SKM-1 (cell line): ENCODE measurements at regions not wholly inside any gene's neighbourhood (a gene's known extent, or its start where the extent isn't known, plus 50 kb on each side); places are given as distances from the start of the nearest gene placed in this dataset.
"Not testable (repeated sequence)": the region's sequence is repeated elsewhere in the genome, so short reads cannot be mapped to it uniquely, and the experiment has no call there.

Experiments used
- DNase-seq: peaks from one replicate; lab custom pipeline; 2025; ENCODE audit not compliant: unreplicated experiment; lab: John Stamatoyannopoulos, UW

DNA sequence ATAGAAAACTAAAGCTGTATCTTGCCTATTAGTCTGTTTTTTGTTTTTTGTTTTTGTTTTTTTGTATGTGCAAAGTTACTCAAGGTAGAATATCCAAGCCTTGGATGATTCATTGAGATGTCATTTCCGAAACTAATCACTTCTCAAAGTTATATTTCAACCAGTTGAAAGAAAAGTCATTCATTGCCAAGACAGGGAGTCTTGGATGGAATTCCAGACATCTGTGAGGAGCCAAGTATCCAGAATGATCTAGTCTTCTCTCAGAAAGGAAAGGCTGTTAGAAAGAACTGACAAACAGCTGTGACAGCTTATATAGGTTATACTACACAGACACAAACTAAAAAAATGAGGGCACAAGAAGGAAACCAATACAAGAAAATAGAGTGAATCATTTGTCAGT lies 141.1 kb upstream of the NDST3 start:
- no peak for DNase-seq

DNA sequence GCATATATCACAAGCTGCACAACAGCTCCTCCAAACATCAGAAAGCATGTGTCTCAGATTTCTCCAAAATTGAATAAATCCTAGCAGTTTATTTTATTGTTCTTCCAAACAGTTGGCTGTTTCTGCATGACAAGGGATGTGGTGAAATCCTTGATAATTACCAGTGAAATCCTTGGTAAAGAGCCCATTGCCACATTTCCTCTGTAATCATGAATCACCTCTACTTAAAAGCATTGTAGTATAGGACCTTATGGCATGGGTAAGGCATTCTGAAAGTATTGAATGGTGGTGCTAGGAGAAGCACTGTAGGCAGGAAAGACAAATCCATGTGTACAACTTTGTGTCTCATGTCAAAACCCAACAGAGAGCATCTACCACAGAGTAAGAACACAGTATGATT lies 135.8 kb upstream of the NDST3 start:
- no peak for DNase-seq

DNA sequence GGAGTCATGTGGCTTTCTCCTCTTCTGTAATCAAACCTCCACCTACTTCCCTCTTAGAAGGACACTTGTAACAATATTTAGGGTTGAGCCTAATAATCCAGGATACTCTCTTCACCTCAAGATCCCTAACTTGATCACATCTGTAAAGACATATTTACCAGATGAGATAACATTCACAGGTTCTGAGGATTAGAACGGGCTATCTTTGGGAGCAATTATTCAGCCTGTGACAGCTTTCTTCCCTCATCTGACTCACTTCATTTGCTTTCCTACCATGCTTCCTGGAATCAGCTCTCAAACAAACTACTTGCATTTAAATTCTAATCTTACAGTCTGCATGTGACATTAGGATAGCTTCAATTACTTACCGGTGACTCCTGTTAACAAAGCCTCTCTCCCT lies 133.5 kb upstream of the NDST3 start:
- no peak for DNase-seq

DNA sequence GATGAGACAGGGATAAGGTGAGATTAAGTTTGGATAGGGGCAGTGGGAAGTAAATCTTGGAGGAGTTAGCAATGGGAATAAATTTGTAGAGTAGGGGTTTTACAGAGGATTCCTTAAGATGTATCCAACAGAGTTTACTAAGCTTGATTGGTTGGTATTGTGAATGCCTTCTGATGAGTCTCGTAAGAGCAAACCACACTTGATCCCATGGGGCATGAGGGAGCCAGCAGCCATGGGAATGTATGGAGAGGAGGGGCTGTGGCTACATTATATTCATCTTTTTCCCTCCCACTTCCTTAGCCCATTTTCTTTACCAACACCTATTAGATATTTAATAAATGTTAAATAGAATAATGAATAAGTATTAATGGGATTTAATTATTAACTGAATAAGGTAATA lies 126.6 kb upstream of the NDST3 start:
- DNase-seq, result no peak

DNA sequence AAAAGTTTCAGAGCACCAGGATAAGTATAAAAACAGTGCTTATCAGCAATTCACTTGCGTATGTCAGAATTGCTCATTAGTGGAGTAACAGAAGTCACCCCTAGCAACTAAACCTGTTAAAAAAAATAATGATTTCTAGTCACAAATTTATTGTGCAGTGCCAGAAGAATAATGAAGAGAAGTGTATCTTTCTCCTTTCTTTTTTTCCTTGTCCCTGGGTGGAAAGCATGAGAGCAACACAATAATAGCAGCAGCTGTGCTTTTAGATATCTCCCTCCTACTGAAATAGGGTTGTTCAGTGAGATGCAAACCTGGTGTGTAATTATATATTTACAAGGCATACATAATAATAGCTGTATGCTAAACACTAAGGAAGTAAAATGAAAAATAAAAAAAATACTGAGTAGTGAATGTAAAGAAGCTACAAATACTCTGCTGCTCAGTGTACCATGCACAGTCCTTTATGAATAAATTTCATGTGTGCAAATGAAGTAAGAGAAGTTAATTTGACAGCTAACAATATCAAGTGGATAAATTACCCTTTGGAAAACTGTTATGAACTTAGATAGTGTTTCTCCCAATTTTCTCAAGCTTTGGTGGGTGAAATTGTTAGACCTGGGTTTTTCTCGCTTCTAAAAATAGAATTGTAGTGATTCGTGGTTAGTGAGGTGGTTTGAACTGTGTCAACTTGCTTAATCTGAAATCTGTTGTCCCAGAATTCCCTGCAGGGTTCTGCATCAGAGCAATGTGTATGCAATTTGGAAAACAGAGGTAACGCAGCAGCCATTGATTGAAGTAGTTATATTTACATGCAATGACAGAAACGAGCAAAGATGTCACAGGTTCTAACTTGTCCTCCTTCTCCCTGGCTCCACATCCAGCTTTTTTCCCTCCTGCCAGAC lies 125.7 kb upstream of the NDST3 start:
- DNase-seq, result no peak

DNA sequence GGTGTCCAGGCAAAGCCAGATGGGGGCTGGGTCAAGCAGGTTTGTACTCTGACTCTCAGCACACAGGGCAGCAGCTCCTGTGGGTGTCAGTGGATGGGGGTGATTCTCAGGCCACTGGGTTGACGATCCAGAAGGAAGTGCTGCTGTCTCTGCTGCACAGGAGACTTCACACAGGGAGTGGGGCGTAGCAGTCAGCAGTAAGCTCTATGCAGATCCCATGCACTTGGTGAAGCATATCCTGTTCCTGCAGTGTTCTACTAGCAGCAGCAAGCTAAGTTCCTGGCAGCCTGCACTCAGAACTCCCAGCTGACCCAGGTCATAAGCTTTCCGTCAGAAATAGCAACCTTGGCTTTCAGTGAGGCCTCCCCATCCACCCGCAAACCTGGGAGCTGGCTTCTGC lies 117.6 kb upstream of the NDST3 start:
- DNase-seq, result no peak

DNA sequence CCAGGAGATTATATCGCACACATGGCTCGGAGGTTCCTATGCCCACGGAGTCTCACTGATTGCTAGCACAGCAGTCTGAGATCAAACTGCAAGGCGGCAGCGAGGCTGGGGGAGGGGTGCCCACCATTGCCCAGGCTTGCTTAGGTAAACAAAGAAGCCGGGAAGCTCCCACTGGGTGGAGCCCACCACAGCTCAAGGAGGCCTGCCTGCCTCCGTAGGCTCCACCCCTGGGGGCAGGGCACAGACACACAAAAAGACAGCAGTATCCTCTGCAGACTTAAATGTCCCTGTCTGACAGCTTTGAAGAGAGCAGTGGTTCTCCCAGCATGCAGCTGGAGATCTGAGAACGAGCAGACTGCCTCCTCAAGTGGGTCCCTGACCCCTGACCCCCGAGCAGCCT lies 112.0 kb upstream of the NDST3 start:
- DNase-seq, result not testable (repeated sequence)

DNA sequence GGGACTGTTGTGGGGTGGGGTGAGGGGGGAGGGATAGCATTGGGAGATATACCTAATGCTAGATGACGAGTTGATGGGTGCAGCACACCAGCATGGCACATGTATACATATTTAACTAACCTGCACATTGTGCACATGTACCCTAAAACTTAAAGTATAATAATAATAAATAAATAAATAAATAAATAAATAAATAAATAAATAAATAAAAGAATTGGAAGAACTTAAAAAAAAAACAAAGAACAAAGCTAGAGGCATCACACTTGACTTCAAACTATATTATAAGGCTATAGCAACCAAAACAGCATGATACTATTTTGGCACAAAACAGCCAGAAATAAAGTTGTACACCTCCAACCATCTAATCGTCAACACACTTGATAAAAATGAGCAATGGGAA lies 106.5 kb upstream of the NDST3 start:
- not testable (repeated sequence) for DNase-seq

DNA sequence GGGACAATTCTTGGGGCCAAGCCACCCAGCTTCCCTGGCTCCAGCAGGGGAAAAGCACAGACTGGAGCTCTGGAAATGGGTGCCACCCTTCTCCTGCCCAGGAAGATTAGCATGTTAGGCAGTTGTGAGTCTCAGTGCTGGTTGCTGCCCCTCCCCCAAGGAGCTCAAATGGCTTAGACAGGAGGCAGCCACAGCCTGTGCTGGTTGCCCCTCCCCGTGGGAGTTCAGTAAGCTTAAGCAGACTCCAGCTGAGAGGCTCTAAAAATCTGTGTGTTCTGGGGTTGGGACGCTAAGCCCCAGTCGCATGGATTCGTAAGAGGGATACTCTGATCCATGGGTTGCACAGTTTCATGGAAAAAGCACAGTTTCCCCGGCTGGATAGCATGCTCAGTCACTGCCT lies 92.7 kb upstream of the NDST3 start:
- DNase-seq, result no peak

DNA sequence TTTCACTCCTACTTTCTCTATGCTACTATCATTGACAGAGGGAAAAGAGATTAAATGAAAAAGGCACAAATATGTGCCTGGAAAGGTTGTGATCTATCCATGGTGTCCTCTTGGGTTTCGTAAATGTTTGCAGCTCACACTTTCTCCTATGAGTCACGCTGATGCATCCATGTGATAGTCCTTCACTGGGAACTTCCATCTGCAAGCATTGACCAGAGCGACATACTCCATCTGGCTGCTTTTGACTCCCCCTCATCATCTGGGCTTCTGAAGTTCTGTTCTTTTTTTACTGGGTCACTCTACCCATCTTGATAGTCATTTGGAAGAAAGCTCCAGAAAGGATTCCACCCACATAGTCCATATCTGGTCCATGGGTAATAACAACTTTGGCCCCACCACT lies 84.7 kb upstream of the NDST3 start:
- no peak for DNase-seq

DNA sequence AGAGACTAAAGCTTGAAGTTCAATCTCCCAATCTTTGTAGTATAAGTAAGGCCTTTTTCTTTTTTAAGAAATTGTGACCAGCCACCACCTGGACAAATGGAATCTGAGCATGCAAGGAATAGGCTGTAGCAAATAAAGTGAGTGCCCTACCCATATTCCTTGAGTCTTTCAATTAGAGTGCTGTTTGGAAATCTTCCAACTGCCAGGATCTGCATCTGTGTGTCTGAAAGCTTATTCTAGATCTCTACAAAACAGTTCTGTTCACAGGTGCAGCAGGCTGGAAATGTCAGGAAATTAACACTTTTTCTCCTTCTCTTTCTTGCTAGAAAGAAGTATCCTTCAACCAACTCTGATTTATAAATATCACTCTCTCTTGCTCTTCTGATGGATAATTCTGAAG lies 76.7 kb upstream of the NDST3 start:
- DNase-seq, result no peak

DNA sequence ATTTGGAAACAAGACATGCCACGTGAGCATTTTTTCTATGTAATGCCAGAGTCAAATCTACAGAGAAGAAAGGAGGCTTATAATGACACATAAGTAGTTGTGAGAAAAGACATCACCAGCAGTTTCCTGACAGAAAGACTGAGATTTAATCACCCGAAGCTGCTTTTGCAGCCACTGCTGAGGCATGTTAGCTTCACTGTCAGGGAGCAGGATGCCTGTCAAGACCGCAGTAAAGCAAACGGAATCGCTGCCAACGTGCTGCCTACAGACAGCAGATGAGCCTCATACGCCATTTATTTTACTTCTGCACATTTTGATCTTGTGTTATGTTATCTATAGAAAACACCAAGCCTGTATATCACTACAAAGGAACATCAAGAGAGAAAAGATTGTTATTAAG lies 68.7 kb upstream of the NDST3 start:
- DNase-seq, result no peak

DNA sequence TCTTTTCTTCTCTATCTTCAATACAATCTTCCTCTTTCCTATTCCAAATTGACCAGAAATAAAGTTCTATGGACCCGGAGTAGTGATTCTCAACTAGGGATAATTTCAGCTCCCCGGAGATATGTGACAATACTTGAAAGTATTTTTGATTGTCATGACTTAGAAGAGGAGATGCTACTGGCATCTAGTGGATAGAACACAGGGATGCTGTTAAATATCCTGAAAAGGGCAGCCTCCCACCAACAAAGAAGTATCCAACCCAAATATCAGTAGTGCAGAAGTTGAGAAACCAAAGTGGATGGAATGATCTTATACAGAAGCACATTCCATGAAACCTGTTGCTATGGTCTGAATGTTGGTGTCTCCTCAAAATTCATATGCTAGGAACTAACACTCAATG lies 65.7 kb upstream of the NDST3 start:
- no peak for DNase-seq

DNA sequence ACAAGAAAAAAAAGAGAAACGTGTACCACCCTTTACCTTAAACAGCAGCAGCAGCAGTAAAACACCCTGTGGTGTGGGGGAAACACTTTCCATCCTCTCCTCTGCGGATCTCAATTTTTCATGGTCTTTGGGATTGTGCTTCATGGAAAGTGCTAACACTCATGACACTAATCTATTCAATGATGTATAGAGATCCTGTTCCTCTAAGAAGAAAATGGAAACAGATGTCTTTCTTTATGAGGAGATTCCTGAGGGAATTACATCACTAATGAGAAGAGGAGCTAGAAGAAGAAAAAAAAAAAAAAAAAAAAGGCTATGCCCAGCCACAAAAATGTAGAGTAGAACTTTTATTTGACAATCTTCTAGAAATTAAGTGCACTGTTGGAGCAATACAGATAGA lies 62.9 kb upstream of the NDST3 start:
- no peak for DNase-seq

DNA sequence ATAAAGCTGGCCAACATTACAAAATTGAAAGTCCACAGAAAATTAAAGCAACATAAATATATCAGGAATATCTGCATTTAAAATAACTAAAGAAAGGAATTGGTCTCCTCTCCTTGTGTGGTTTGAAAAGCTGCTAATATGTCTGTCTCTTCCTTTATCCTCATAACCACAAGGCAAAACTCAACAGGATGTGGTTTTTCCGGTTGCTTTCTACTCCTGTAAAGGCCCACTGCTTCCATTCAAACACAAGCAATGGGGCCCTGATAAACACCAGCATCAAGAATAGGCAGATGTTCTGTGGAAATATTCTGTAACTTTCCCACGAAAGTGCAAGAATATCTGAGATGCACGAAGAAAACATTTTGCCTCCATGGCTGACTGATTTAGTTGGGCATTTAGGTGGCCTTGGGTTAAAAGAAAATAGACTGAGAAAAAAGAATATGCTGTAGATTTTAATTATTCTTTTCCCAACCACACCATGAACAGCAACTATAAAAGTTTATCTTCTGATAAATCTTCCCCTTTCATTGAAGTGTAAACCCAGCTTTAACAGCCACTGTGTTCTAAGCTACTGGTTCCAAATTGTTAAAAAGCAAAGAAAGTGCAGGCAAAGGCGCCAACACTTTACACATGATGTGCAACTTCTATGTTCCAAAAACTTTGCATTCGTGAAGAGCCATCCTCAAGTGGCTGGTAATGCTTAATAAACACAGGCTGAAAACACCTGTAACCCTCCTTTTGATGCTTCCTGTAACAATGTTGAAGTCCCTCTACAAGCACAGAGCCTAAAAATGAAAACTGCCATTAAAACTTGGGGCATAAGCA lies 50.5 kb upstream of the NDST3 start:
- DNase-seq, result peak; percentile 58

DNA sequence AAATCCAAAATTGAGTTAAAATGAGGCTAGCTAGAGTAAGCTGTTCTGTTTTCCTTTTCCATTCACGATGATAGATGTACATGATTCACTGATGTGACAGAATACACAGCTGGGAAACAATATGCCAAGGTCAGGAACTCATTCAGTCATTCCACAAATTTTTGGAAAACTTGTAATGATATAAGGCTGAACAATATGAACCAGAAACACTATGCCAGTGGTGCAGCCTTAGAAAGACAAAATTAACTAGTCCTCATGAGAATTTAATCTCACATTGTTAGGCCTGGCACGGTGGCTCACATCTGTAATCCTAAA lies 50.0 kb upstream of the NDST3 start:
- DNase-seq, result no peak
